NCI-H1092 treated with DMSO at 0.1 percent for 48 hours (cell line): ENCODE measurements at regions not wholly inside any gene's neighbourhood (a gene's known extent, or its start where the extent isn't known, plus 50 kb on each side); places are given as distances from the start of the nearest gene placed in this dataset.
"Not testable (repeated sequence)": the region's sequence is repeated elsewhere in the genome, so short reads cannot be mapped to it uniquely, and the experiment has no call there.

Experiments
- DNase-seq: peaks from one replicate; lab custom pipeline; 2025; lab: John Stamatoyannopoulos, UW

- no peak for DNase-seq
Observed at GRCh38 chr10:11691319-11691755, 50.8 kb upstream of the ECHDC3 start.

- no peak for DNase-seq
Observed at GRCh38 chr10:11689945-11690736, 52.0 kb upstream of the ECHDC3 start.

- DNase-seq, result not testable (repeated sequence)
Observed at GRCh38 chr10:11688448-11688795, 53.8 kb upstream of the ECHDC3 start.

GRCh38 chr10:11687779-11688447 is 54.3 kb upstream of the ECHDC3 start:
- no peak for DNase-seq

- no peak for DNase-seq
Observed at GRCh38 chr10:11687357-11687771, 54.8 kb upstream of the ECHDC3 start.

GRCh38 chr10:11685787-11686218 is 56.4 kb upstream of the ECHDC3 start:
- peak; percentile 20 for DNase-seq

GRCh38 chr10:11684717-11685645 is 57.2 kb upstream of the ECHDC3 start:
- no peak for DNase-seq

- not testable (repeated sequence) for DNase-seq
Observed at GRCh38 chr10:11684341-11684716, 57.9 kb upstream of the ECHDC3 start.

- no peak for DNase-seq
Observed at GRCh38 chr10:11683529-11684320, 58.5 kb upstream of the ECHDC3 start.

- no peak for DNase-seq
Observed at GRCh38 chr10:11682851-11683250, 59.3 kb upstream of the ECHDC3 start.

GRCh38 chr10:11682267-11682683 is 59.9 kb upstream of the ECHDC3 start:
- no peak for DNase-seq

GRCh38 chr10:11680496-11680895 is 61.7 kb upstream of the ECHDC3 start:
- no peak for DNase-seq

- DNase-seq, result no peak
Observed at GRCh38 chr10:11679946-11680345, 62.2 kb upstream of the ECHDC3 start.

GRCh38 chr10:11678074-11678793 is 63.9 kb upstream of the ECHDC3 start:
- no peak for DNase-seq

GRCh38 chr10:11677480-11677879 is 64.7 kb upstream of the ECHDC3 start:
- DNase-seq, result no peak

GRCh38 chr10:11673346-11674280 is 62.2 kb upstream of the USP6NL start:
- DNase-seq, result no peak

- no peak for DNase-seq
Observed at GRCh38 chr10:11672836-11673235, 61.4 kb upstream of the USP6NL start.

GRCh38 chr10:11670381-11670780 is 58.9 kb upstream of the USP6NL start:
- DNase-seq, result no peak

- DNase-seq, result no peak
Observed at GRCh38 chr10:11668847-11669610, 57.6 kb upstream of the USP6NL start.
